ENCODE measurements at regions not wholly inside any gene's neighbourhood (a gene's known extent, or its start where the extent isn't known, plus 50 kb on each side); places are given as distances from the start of the nearest gene placed in this dataset.

DNA sequence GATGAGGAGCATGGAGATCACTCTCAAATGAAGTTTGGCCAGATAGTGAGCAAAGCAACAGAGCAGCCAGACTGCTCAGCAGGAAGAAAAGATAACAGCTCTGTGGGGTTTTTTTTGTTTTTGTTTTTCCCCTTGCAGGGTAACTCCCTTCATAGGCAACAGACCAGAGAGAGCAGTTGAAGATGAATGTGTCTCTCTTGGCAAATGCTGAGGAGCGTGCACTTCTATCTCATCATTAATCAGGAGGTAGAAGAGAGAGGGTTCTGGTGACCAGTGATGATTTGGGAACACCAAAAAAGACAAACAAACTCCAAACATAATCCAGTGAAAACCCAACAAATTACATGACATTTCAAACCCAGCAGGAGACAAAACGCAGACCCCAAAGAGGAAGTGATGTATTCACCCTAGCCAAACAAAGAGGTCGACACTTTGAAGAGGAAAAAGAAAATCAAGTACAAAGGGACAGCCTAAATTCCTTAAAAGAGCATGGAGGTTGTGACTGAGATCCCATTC, 66.2 kb upstream of the RREB1 start:
- intact Hi-C loops (cut with DNase I) = no loop called here
- DNase-seq (no peak), ATAC-seq (no peak)

DNA sequence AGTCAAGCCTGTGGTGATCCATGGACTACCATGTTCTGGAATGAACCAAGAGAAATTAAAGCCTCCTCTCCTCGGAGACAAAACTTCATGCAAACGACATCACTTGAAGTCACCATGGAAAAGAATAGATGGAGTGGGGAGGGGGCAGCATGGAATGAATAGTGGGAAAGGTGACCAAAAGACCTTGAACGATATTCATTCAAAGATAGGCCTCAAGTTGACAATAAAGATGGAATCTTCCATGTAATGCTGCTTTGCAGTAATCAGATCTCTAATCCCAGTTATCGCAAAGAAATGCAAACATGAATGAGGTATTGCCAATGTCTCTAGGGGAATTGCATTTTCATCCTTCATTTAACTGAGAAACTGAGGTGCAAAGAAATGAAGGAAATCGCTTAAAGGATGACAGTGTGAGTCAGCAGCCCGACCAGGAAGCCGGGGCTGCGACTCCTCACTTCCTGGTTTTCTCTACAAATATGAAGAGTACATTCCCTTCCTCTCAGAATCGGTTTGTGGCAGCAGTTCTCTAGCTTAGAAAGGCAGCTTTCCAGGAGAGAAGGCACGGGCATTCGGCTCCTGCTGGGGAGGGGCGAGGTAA, 65.6 kb upstream of the RREB1 start:
- intact Hi-C loops (cut with DNase I) = no loop called here
- ATAC-seq (peak in 1 of 2 donors; percentile 26), DNase-seq (peak; percentile 30)

DNA sequence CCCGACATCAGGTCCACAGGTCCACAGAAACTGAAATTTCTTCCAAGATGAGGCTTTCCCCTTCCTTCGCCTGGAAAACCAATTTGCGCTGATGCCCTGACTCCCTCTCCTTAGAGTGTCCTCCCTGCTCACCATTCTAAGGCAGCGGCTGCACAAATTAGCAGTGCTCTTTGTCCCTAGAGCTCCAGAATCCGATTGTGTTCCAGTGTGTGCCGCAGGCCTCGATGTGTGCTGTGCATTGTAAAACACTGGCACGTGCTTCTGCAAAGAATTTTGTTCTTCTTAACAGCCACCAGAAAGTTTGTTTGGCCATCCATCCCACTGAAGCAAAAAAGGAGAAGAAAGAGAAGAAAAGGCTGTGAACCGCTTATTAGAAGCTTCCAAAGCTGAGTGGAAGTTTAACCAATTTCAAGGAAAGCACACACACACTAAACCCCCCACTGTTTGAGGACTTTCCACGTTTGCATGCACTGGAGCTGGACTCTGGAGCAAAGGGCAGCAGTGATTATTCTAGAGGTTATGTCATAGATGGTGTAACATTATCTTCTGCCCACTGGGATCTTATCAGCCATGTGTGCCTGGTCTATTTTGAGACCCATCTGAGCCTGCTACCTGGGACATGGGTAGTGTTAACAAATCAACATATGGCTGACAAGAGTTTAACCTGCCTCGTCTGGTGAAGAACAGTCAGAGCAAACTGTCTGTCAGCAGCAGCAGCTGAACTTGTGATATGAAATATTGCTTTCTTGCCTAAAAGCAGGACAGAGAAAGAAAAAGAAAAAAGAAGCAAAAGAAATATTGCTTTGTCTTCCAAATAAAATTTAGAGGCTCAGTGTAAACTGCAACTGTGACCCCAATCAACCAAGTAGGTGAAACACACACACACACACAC, 64.9 kb upstream of the RREB1 start:
- ATAC-seq (peak; percentile 55 to 64), DNase-seq (no peak)
- intact Hi-C loops (cut with DNase I) = no loop called here

DNA sequence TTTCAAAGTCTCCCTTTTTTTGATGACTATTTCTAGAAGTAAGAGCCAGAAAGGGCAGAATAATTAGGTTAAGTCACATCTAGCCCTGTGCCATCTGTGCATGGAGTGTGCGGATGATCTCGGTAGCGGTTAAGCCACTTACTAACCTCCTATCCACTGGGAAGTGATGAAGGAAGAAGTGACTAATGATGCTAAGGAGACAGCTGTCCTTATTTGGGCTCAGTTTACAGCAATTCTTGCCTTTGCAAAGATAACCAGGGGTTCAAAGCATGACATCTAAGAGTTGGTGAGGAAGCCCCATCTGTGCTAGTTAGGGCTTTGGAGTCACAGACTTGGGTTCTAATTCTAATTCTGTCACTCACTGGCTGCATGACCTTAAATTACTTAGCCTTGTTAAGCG, 62.4 kb upstream of the RREB1 start:
- intact Hi-C loops (cut with DNase I) = no loop called here
- ATAC-seq (no peak), DNase-seq (no peak)

DNA sequence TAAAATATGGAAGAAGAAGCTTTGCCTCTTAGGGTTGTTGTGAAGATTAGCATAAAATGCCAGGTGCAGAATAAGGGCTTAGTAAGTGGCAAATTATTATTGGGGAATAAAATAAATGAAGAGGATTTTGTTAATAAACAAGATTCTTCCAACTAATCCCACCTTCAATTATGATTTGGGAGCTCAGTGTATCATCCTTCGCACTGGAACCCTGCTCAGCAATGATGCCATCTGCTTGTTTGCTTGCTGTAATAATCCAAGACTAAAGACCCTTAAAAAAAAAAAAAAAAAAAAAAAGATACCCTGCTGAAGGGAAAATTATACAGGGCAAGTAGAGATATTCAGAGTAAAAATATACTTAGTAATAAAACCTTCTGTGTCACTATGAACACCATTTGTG, 62.0 kb upstream of the RREB1 start:
- intact Hi-C loops (cut with DNase I) = no loop called here
- DNase-seq = no peak
- ATAC-seq = no peak

DNA sequence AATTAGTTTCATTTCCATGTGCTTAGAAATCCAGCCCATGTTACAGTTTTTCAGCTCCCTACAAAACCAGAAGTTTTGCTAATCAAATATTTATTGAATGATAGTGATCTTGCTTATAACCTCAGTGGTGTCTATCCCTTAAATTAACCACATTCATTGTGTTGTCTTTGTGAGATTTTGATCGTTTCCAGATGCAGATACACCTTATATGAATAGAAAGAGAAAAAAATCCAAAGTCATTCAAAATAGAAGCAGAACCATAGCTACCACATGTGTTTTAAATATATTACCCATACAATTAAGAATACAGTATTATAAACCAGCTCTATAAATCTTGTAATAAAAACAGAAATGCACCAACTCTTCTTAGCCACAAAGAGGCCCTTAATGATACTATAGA, 60.6 kb upstream of the RREB1 start:
- no peak for DNase-seq
- intact Hi-C loops (cut with DNase I) = no loop called here
- no peak for ATAC-seq

DNA sequence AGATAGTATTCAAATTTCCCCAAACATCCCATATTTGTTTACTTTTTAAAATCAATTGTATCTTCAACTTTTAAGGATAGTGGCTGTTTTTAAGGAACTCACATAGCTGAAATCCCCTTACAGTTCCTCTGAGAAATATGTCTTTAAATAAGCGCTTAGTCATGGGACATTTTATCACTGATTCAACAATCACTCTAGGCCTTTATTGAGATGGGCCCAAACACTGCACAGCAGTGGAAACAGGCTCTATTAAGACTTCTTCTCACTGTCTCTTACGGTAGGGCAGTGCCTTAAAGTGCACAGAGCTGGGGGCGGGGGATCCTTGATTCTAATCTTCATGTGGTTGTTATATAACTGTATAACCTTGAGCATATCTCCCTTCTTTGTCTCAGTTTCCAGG, 59.8 kb upstream of the RREB1 start:
- ATAC-seq = no peak
- intact Hi-C loops (cut with DNase I) = no loop called here
- DNase-seq = no peak

DNA sequence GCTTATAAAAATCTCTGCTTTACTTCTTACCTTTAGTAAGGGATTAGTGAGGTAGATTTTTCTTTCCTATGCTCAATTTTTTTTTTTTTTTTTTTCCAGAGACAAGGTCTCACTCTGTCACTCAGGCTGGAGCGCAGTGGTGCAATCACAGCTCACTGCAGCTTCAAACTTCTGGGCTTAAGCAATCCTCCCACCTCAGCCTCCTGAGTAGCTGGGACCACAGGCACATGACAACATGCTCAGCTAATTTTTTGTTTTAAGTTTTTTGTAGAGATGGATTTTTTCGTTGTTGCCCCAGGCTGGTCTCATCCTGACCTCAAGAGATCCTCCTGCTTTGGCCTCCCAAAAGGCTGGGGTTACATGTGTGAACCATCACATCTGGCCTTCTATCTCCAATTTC, 58.9 kb upstream of the RREB1 start:
- ATAC-seq = no peak
- DNase-seq = no peak
- intact Hi-C loops (cut with DNase I) = no loop called here

DNA sequence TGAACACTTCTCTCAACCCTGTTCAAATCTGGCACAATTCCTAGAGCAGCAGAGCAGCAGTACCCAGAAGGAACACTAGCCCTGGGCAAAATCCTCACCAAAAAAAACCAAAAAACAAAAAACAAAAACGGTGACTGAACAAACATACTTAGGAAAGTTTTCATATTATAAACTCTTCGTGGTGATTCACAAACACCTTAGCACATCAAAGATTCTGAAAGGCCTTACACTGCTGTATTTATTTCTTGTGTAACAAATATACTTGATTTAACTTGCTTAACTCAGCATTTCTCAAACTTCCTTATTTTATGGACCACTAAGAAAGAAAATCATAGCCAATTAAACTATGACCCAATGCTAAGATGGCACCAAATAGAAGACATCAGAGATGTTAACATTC, 57.8 kb upstream of the RREB1 start:
- no peak for ATAC-seq
- intact Hi-C loops (cut with DNase I) = no loop called here
- no peak for DNase-seq

DNA sequence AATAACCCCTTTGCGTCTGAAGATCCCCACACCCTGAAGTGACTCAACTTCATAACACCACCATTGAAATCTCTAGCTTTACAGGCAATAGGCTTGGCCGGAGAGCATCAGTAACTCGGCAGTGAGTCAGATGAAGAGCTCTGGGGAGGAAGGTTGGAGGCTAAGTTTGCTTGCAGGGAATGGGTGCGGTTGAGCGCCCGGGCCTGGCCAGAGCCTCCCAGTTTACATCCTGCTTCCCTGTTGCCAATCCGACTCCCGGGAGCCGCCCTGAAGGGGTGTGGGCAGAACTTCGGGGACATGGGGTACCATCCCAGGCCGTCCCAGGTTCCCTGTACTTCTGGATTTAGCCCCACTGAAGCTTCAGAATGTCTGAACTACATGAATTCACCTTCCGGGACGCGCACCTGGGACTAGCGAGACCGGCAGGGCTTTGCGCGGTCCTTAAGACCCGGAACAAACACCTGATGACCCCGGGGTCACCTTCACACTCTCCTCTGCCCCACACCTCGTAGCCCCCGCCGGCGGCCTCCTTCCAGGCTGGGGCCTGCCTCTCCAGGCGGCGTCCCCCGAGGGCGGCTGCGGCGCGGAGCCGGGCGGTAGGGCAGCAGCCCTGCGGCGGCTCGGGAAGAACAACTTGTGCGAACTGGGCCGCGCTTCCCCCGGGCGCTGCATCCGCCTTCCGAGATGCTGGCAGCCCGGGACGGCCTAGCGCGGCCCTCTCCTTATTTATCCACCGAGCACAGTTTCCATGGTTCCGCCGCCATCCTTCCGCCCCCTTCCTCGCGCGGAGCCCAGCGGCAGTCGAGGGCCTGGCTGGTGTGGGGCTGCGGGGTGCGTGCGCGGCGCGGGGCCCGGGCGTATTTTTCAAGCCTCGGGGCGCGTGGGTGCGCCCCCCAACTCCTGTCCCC, 56.6 kb upstream of the RREB1 start:
- intact Hi-C loops (cut with DNase I) = no loop called here

DNA sequence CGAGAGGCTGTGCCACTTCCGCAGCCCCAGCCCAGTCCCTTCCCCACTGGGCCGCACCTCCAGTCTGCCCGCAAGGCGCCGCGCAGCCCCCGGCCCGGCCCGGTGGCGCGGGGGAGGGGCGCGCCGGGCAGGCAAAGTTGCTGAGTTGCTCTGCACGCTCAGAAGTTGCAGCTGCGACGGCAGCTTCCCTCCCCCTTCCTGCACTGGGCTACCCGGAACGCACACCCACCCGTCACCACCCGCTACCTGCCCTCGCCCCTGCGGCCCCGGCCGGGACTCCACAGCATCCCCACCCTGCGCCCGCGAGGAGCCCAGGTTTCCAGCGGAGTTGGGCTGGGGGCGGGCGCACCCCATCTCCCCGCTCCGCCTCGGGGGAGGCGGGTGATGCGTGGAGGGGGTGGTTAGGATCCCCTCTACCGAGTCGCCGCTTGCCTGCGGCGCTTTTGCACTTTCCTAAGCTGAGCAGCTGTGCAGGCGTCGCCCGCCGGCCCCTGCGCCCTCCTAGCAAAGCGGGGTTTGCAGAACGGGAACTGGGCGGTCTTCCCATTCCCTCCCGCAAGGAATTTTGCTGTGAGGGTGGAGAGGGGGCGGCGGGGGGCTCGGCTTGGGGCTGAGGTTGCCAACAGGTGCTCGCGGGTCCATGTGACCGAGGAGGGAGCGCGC, 55.9 kb upstream of the RREB1 start:
- ATAC-seq = peak; percentile 70 to 79
- intact Hi-C loops (cut with DNase I) = no loop called here
- DNase-seq = peak; percentile 50

More for the DNA sequence above, 56.6 kb upstream of the RREB1 start:
- ATAC-seq (peak; percentile 70 to 71), DNase-seq (peak; percentile 67)

DNA sequence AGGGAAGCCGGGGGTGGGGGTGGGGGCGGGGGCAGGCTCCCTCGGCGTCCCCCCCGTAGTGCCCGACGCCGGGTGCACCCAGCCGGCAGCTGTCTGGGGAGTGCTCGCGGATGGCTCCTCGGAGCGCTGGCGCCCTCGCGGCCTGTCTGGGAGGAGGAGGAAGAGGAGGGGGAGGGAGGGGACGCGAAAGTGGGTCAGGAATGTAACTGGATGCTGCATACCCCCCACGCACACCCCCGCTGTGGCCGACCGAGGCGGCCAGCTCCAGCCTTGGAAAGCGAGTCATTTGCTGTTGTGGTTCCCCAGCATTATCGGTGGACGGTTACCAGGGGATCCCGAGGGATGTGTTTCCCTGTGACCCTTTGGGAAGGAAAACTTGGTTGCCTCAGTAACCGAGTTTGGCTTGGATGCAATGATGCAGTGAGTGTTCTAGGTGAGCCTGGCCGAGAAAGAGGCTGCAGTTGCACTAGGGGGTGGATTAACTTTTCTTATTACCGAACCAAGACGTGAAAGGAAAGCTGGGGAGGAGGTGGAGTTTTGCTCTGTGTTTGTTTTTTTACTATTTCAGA, 55.2 kb upstream of the RREB1 start:
- intact Hi-C loops (cut with DNase I) = no loop called here
- DNase-seq = peak; percentile 55
- ATAC-seq = peak; percentile 80 to 81

DNA sequence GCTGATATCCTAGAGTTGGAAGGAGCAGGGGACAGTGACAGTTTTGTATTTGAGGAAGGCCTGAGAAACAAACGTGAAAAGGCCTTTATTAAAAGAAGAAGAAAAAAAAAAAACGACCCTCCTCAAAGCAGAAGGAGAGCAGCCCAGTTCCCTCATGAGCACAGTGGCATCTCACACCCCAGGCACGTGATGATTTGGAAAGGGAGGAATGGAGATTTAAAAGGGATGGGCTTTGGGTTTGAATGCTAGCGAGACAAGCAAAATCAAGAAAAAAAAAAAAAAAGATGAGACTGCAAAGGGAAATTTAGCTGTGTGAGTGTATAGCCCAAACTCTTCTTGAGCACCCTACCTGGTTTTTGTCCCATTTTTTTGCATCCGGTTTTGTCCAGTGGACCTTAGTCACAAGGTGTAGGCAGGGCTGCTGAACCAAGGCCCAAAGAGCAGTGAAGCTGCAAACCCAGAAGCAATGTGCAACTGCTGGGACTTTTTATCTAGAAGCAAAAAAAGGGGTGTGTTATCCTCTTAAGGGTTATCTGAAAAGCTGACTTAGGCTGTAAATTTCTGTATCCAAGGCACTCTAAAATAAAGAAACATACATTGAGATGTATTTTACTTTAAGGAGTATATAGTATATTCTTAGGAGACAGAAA, 54.5 kb upstream of the RREB1 start:
- no peak for ATAC-seq

More for the DNA sequence above, 54.5 kb upstream of the RREB1 start:
- DNase-seq = no peak
- intact Hi-C loops (cut with DNase I) = no loop called here

Data from left cardiac atrium (tissue), 4 donors.